Lower leg skin (tissue), 4 donors: ENCODE measurements at regions not wholly inside any gene's neighbourhood (a gene's known extent, or its start where the extent isn't known, plus 50 kb on each side); places are given as distances from the start of the nearest gene placed in this dataset.

Source experiments
- DNase-seq, 2 donors: peaks; one replicate each; pipeline ENCODE4 v3.0.0-alpha.2; 2019; ENCODE audit warnings: low spot score in 2 of 2
- H3K4me3 ChIP-seq: fragments of 200-600 bp; sonication (generic); 2 replicates; pipeline ENCODE4 v1.5.1; 2017; ENCODE audit warnings: mild to moderate bottlenecking, low read depth; ENCODE audit not compliant: poor library complexity, severe bottlenecking
- CTCF ChIP-seq, 3 donors: fragments of 450-650 bp; IDR thresholded peaks; one replicate each; pipeline ENCODE4 v1.5.1; 2016; ENCODE audit warnings: antibody characterized with exemption in 3 of 3, mild to moderate bottlenecking in 3 of 3, moderate library complexity in 2 of 3
- POLR2A ChIP-seq, 2 donors: fragments of 450-650 bp; IDR thresholded peaks; one replicate each; pipeline ENCODE4 v1.6.1; 2016 to 2017; ENCODE audit warnings: antibody characterized with exemption in 2 of 2, mild to moderate bottlenecking in 1 of 2, moderate library complexity in 1 of 2
- WGBS, 2 donors: methylation state at CpG; one replicate each; pipeline ENCODE4 v1.1.5; 2018; 5-methylcytosine and 5-hydroxymethylcytosine counted together
- intact Hi-C: fragments of 100-400 bp; cut with DNase I; formaldehyde crosslinking; loops from one replicate; pipeline ENCODE4 v1.15.0; 2023; ENCODE audit warnings: low total_unique reads

GRCh38 chr11:116500026-116500946 is 272.5 kb downstream of the BUD13 start:
- intact Hi-C loops: no loop called here
- TF ChIP-seq CTCF (IDR thresholded peaks at IDR 0.05) (no peak), POLR2A (IDR thresholded peaks at IDR 0.05) (no peak)
- peak in 1 of 2 donors; percentile 81 for DNase-seq
- no peak overlapping the region for H3K4me3 ChIP-seq
- WGBS, 2 donors: 18 to 29% methylated on average over 41 to 44 of the region's 45 CpGs

DNA sequence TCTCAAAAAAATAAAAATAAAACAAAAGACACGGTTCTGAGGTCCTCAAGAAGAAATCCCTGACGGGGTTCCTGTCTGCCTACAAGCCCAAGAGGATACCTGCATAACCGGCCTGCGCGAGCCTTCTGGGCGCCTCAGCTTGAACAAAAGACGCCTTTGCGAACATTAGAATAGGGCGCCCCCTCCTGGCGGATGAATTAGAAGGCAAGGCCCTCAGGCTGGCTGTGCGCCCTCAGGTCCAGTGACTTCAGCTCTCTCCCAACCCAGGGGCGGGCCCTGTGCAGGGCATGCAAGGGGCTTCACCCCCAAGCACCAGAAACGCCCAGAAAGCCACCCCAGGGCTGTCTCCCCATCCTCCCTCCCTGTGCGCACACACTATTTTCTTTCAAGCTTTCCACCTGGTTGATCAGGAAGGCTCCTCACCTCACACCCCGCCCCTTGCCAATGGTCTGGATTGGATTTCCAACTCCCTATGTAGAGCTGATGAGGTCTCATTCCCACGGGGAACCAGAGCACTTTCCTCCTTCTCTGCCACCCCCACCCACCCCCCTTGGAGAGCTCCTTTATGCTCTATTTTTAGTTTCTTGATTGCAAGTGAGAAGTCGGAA is 273.3 kb downstream of the BUD13 start:
- WGBS, 2 donors: 17 to 23% methylated on average over 17 of the region's 17 CpGs
- peak; percentile 33 to 87 for DNase-seq
- H3K4me3 ChIP-seq: no peak overlapping the region
- intact Hi-C loops: no loop called here
- TF ChIP-seq CTCF (IDR thresholded peaks at IDR 0.05) (no peak), POLR2A (IDR thresholded peaks at IDR 0.05) (no peak)

DNA sequence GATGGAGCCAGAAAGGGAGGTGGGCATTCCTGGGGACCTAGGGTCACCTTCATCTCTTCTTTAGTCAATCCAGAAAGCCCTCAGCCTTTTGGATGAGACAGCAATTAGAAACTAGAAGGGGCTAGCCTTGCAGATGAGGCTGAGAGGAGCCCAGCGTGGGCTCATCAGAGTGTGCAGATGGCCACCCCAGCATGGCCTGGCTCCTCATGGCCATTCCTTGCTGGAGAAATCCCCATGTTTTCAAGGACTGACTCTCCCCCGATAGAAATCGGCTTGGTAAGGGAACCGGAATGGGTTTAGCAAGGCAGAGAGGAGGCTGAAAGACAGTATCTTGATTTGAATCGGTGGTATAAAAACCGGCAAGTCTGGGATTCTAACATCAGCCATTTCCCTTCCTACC is 274.6 kb downstream of the BUD13 start:
- no peak overlapping the region for H3K4me3 ChIP-seq
- 82 to 86% methylated on average over 6 of the region's 6 CpGs for WGBS, 2 donors

DNA sequence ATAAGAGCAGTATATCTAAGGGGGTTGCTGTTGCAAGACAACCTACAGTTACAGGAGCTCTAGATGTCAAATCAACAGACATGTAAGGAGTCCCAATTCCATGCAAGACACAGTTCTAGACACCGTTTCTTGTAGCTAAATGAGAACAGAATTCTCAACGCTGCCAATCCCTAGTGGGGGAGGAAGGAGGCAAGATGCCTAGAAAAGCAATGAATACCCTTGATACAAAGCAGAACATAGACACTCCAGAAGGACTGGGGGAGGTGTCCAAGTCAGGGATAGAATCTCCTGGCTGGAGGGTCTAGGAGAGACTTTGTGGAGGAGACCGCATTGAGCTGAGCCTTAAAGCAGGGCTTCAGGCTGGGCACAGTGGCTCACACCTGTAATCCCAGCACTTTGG is 280.2 kb downstream of the BUD13 start:
- 86 to 90% methylated on average over 3 of the region's 3 CpGs for WGBS, 2 donors
- no peak for DNase-seq
- H3K4me3 ChIP-seq: no peak overlapping the region
- intact Hi-C loops: no loop called here
- TF ChIP-seq POLR2A (IDR thresholded peaks at IDR 0.05) (no peak), CTCF (IDR thresholded peaks at IDR 0.05) (no peak)

More for the DNA sequence above, 274.6 kb downstream of the BUD13 start:
- intact Hi-C loops: no loop called here
- DNase-seq: no peak
- no peak for TF ChIP-seq POLR2A (IDR thresholded peaks at IDR 0.05)
- TF ChIP-seq CTCF (IDR thresholded peaks at IDR 0.05): no peak

DNA sequence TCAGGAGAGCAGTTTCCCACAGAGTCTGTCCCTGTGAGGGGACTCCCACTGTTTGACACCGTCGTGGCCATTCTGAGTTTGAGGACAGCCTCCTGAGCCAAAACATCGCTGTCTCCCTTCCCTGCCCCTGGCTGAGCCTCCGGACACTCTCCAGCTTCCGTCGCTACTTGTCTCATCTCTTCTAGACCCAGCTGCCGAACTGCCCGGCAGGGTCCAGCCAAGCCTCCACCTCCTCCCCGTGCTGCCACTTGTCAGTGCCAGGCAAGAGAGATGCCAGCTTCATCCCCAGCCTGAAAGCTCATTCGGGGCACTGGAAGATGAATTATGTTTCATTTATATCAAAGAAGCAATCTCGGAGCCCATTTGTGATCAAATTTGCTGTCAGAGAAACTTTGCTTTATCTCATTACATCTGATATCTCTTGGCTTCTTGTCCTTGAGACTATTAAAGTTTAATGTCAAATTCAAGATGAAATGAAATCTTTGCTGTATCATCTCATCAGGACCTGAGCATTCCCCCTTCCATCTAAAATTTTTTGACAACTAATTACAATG is 283.9 kb downstream of the BUD13 start:
- 67 to 68% methylated on average over 11 of the region's 11 CpGs for WGBS, 2 donors
- no peak for DNase-seq
- intact Hi-C loops: no loop called here
- no peak for TF ChIP-seq CTCF (IDR thresholded peaks at IDR 0.05)
- TF ChIP-seq POLR2A (IDR thresholded peaks at IDR 0.05): no peak
- no peak overlapping the region for H3K4me3 ChIP-seq
